Posterior vena cava (tissue), 2 donors: ENCODE measurements at regions not wholly inside any gene's neighbourhood (a gene's known extent, or its start where the extent isn't known, plus 50 kb on each side); places are given as distances from the start of the nearest gene placed in this dataset.
"Not testable (repeated sequence)": the region's sequence is repeated elsewhere in the genome, so short reads cannot be mapped to it uniquely, and the experiment has no call there.

Experiments used
- DNase-seq: peaks from one replicate; pipeline ENCODE4 v3.0.0-alpha.2; 2020; ENCODE audit warnings: low spot score
- intact Hi-C, 2 donors: fragments of 100-400 bp; cut with DNase I; formaldehyde crosslinking; loops; one replicate each; pipeline versions ENCODE4 v1.14.1 to v1.14.2; 2022 to 2023
- donor health status: DM: yes; HTN: yes; CAD: no.
- donor health status: DM: yes; HTN: yes; CAD: no.

GRCh38 chr7:55743454-55743717 lies 119.2 kb downstream of the SEPTIN14 start:
- DNase-seq, intact Hi-C loops: not testable (repeated sequence)

GRCh38 chr7:55742651-55743453 lies 119.7 kb downstream of the SEPTIN14 start:
- DNase-seq, intact Hi-C loops: not testable (repeated sequence)

GRCh38 chr7:55741721-55742631 lies 120.6 kb downstream of the SEPTIN14 start:
- DNase-seq, intact Hi-C loops: not testable (repeated sequence)

- intact Hi-C loops, DNase-seq: not testable (repeated sequence)
Measured at GRCh38 chr7:55740633-55741250, 121.8 kb downstream of the SEPTIN14 start.

GRCh38 chr7:55740053-55740452 lies 122.5 kb downstream of the SEPTIN14 start:
- DNase-seq, intact Hi-C loops: not testable (repeated sequence)

GRCh38 chr7:55736641-55737221 lies 125.8 kb downstream of the SEPTIN14 start:
- intact Hi-C loops = loop anchor here in 1 of 2 donors (10.0 kb wide), 1 partner anchor 1912 kb away; no protein-coding TSS in a partner anchor
- not testable (repeated sequence) for DNase-seq

GRCh38 chr7:55733241-55734140 lies 129.1 kb downstream of the SEPTIN14 start:
- intact Hi-C loops = loop anchor here in 1 of 2 donors (10.0 kb wide), 1 partner anchor 1909 kb away; no protein-coding TSS in a partner anchor
- no peak for DNase-seq

- no peak for DNase-seq
- intact Hi-C loops = loop anchor here in 1 of 2 donors (10.0 kb wide), 1 partner anchor 1907 kb away; no protein-coding TSS in a partner anchor
Measured at GRCh38 chr7:55731931-55732330, 130.6 kb downstream of the SEPTIN14 start.

GRCh38 chr7:55730197-55730596 lies 132.4 kb downstream of the SEPTIN14 start:
- no peak for DNase-seq
- intact Hi-C loops = loop anchor here in 1 of 2 donors (10.0 kb wide), 1 partner anchor 1905 kb away; no protein-coding TSS in a partner anchor

GRCh38 chr7:55723621-55723941 lies 139.0 kb downstream of the SEPTIN14 start:
- intact Hi-C loops = no loop called here
- no peak for DNase-seq

GRCh38 chr7:55722874-55723620 lies 139.5 kb downstream of the SEPTIN14 start:
- intact Hi-C loops = not testable (repeated sequence)

GRCh38 chr7:55721004-55721403 lies 141.5 kb downstream of the SEPTIN14 start:
- DNase-seq, intact Hi-C loops: not testable (repeated sequence)

More at GRCh38 chr7:55722874-55723620, 139.5 kb downstream of the SEPTIN14 start:
- not testable (repeated sequence) for DNase-seq

GRCh38 chr7:55715247-55715867 lies 143.1 kb upstream of the VOPP1 start:
- intact Hi-C loops = not testable (repeated sequence)

GRCh38 chr7:55714370-55714769 lies 142.1 kb upstream of the VOPP1 start:
- intact Hi-C loops, DNase-seq: not testable (repeated sequence)

More at GRCh38 chr7:55715247-55715867, 143.1 kb upstream of the VOPP1 start:
- not testable (repeated sequence) for DNase-seq

GRCh38 chr7:55710312-55710711 lies 138.0 kb upstream of the VOPP1 start:
- DNase-seq, intact Hi-C loops: not testable (repeated sequence)

GRCh38 chr7:55708028-55708427 lies 135.7 kb upstream of the VOPP1 start:
- peak; percentile 82 for DNase-seq
- intact Hi-C loops = not testable (repeated sequence)

GRCh38 chr7:55707410-55707809 lies 135.1 kb upstream of the VOPP1 start:
- DNase-seq, intact Hi-C loops: not testable (repeated sequence)
